Aorta (tissue), 5 donors: ENCODE measurements at regions not wholly inside any gene's neighbourhood (a gene's known extent, or its start where the extent isn't known, plus 50 kb on each side); places are given as distances from the start of the nearest gene placed in this dataset.

Experiments used
- ATAC-seq: fragments of 200-7000 bp; cut with Tn5 transposase; one replicate; pipeline ENCODE4 v1.9.1; 2022; ENCODE audit warnings: moderate library complexity; ENCODE audit not compliant: low FRiP score
- DNase-seq, 2 donors: peaks; one replicate each; pipeline ENCODE4 v3.0.0-alpha.2; 2020
- H3K27ac ChIP-seq, 2 donors: one replicate each; pipeline ENCODE4 v1.5.1; 2013; ENCODE audit warnings: low read length in 2 of 2, mild to moderate bottlenecking in 2 of 2, moderate library complexity in 2 of 2, control low read depth in 1 of 2, inconsistent platforms in 1 of 2, low read depth in 1 of 2
- H3K27me3 ChIP-seq, 2 donors: one replicate each; pipeline ENCODE4 v1.6.1; 2013; ENCODE audit warnings: control low read depth in 1 of 2, low read length in 1 of 2, mild to moderate bottlenecking in 1 of 2, moderate library complexity in 1 of 2; ENCODE audit not compliant: insufficient read depth in 2 of 2, control insufficient read depth in 1 of 2
- H3K36me3 ChIP-seq, 2 donors: one replicate each; pipeline ENCODE4 v1.6.1; 2013; ENCODE audit warnings: control low read depth in 1 of 2, low read length in 1 of 2, mild to moderate bottlenecking in 1 of 2; ENCODE audit not compliant: insufficient read depth in 2 of 2, control insufficient read depth in 1 of 2
- H3K4me1 ChIP-seq, 2 donors: one replicate each; pipeline ENCODE4 v1.6.1; 2013; ENCODE audit warnings: low read length in 2 of 2, control low read depth in 1 of 2, mild to moderate bottlenecking in 1 of 2, moderate library complexity in 1 of 2; ENCODE audit not compliant: insufficient read depth in 2 of 2, control insufficient read depth in 1 of 2
- H3K4me3 ChIP-seq, 2 donors: one replicate each; pipeline ENCODE4 v1.5.1; 2013; ENCODE audit warnings: low read length in 2 of 2, control low read depth in 1 of 2, mild to moderate bottlenecking in 1 of 2
- H3K9me3 ChIP-seq: one replicate; pipeline ENCODE4 v1.6.1; 2013; ENCODE audit warnings: mild to moderate bottlenecking, low read length; ENCODE audit not compliant: control insufficient read depth
- WGBS, 2 donors: extraction: QIAGEN DNeasy Blood & Tissue Kit; methylation state at CpG; one replicate each; pipeline ENCODE4 v1.1.7; 2013; 5-methylcytosine and 5-hydroxymethylcytosine counted together
- intact Hi-C, 2 donors: fragments of 100-400 bp; cut with DNase I; formaldehyde crosslinking; loops; one replicate each; pipeline versions ENCODE4 v1.14.2 to v1.15.0; 2022
- donor health status: healthy with polysubstance abuse.
- donor health status: Bipolar disorder and iron deficiency.
- donor health status: DM: no; HTN: no; CAD: no.
- donor health status: DM: no; HTN: no; CAD: no.
- donor health status: DM: yes; HTN: yes; CAD: no.

GRCh38 chr3:72414481-72415016 lies 433.7 kb downstream of the SHQ1 start:
- no peak for ATAC-seq
- H3K4me3 ChIP-seq = no peak overlapping the region
- intact Hi-C loops = no loop called here
- DNase-seq = no peak
- H3K9me3 ChIP-seq = no peaks in the 10 kb centered on the region
- no peak overlapping the region for H3K27ac ChIP-seq
- no peaks in the 10 kb centered on the region for H3K36me3 ChIP-seq
- no peaks in the 10 kb centered on the region for H3K27me3 ChIP-seq
- H3K4me1 ChIP-seq = peaks cover 2 to 14% of the 10 kb centered on the region in 2 donors
- 61 to 65% methylated on average over 3 of the region's 3 CpGs for WGBS, 2 donors

- 25 to 42% methylated on average over 4 of the region's 4 CpGs for WGBS, 2 donors
- Histone ChIP-seq H3K36me3 (no peaks in the 10 kb centered on the region), H3K9me3 (no peaks in the 10 kb centered on the region), H3K4me1 (peaks cover 2 to 14% of the 10 kb centered on the region in 2 donors), H3K27me3 (no peaks in the 10 kb centered on the region), H3K4me3 (no peak overlapping the region), H3K27ac (no peak overlapping the region)
- no peak for ATAC-seq
- intact Hi-C loops = no loop called here
- no peak for DNase-seq
Observed at GRCh38 chr3:72413228-72413627, 435.0 kb downstream of the SHQ1 start.

GRCh38 chr3:72412340-72412956 lies 435.8 kb downstream of the SHQ1 start:
- no peak for DNase-seq
- 96% methylated on average over 5 of the region's 5 CpGs for WGBS, 2 donors
- no peaks in the 10 kb centered on the region for H3K9me3 ChIP-seq
- intact Hi-C loops = no loop called here
- no peak for ATAC-seq
- no peak overlapping the region for H3K4me3 ChIP-seq
- no peak overlapping the region for H3K27ac ChIP-seq
- no peaks in the 10 kb centered on the region for H3K36me3 ChIP-seq
- no peaks in the 10 kb centered on the region for H3K27me3 ChIP-seq
- peaks cover 2 to 14% of the 10 kb centered on the region in 2 donors for H3K4me1 ChIP-seq

- DNase-seq (no peak), ATAC-seq (no peak)
- WGBS, 2 donors = 69 to 76% methylated on average over 1 of the region's 1 CpG
- Histone ChIP-seq H3K27me3 (no peaks in the 10 kb centered on the region), H3K4me1 (peaks cover 2 to 14% of the 10 kb centered on the region in 2 donors), H3K36me3 (no peaks in the 10 kb centered on the region), H3K27ac (no peak overlapping the region), H3K4me3 (no peak overlapping the region), H3K9me3 (no peaks in the 10 kb centered on the region)
- intact Hi-C loops = no loop called here
Observed at GRCh38 chr3:72411843-72412242, 436.4 kb downstream of the SHQ1 start.

GRCh38 chr3:72411126-72411525 lies 437.1 kb downstream of the SHQ1 start:
- Histone ChIP-seq H3K36me3 (no peaks in the 10 kb centered on the region), H3K27me3 (no peaks in the 10 kb centered on the region), H3K9me3 (no peaks in the 10 kb centered on the region), H3K4me3 (no peak overlapping the region), H3K4me1 (peaks cover 2 to 20% of the 10 kb centered on the region in 2 donors), H3K27ac (no peak overlapping the region)
- intact Hi-C loops = no loop called here
- DNase-seq (no peak), ATAC-seq (no peak)
- 87 to 94% methylated on average over 2 of the region's 2 CpGs for WGBS, 2 donors

GRCh38 chr3:72408983-72409779 lies 439.1 kb downstream of the SHQ1 start:
- 96% methylated on average over 5 of the region's 5 CpGs for WGBS, 2 donors
- peaks cover 2 to 22% of the 10 kb centered on the region in 2 donors for H3K4me1 ChIP-seq

GRCh38 chr3:72407766-72408165 lies 440.5 kb downstream of the SHQ1 start:
- Histone ChIP-seq H3K4me3 (no peak overlapping the region), H3K4me1 (peaks cover 3 to 18% of the 10 kb centered on the region in 2 donors), H3K27me3 (no peaks in the 10 kb centered on the region), H3K36me3 (no peaks in the 10 kb centered on the region), H3K27ac (no peak overlapping the region), H3K9me3 (no peaks in the 10 kb centered on the region)
- DNase-seq = no peak
- no peak for ATAC-seq
- intact Hi-C loops = loop anchor here in 1 of 2 donors (10.0 kb wide), 1 partner anchor 647 kb away; no protein-coding TSS in a partner anchor
- 77 to 82% methylated on average over 6 of the region's 6 CpGs for WGBS, 2 donors

More at GRCh38 chr3:72408983-72409779, 439.1 kb downstream of the SHQ1 start:
- DNase-seq = no peak
- Histone ChIP-seq H3K36me3 (no peaks in the 10 kb centered on the region), H3K27ac (no peak overlapping the region), H3K4me3 (no peak overlapping the region), H3K27me3 (no peaks in the 10 kb centered on the region), H3K9me3 (no peaks in the 10 kb centered on the region)
- intact Hi-C loops = loop anchor here in 1 of 2 donors (10.0 kb wide), 1 partner anchor 646 kb away; no protein-coding TSS in a partner anchor
- no peak for ATAC-seq

- DNase-seq (no peak), ATAC-seq (no peak)
- Histone ChIP-seq H3K4me1 (peaks cover 6 to 15% of the 10 kb centered on the region in 2 donors), H3K4me3 (no peak overlapping the region), H3K27ac (no peak overlapping the region), H3K36me3 (no peaks in the 10 kb centered on the region), H3K27me3 (no peaks in the 10 kb centered on the region), H3K9me3 (no peaks in the 10 kb centered on the region)
- intact Hi-C loops = loop anchor here in 1 of 2 donors (10.0 kb wide), 1 partner anchor 649 kb away; no protein-coding TSS in a partner anchor
- WGBS, 2 donors = 42 to 44% methylated on average over 7 of the region's 7 CpGs
Observed at GRCh38 chr3:72405943-72406566, 442.2 kb downstream of the SHQ1 start.
